ENCODE measurements at regions not wholly inside any gene's neighbourhood (a gene's known extent, or its start where the extent isn't known, plus 50 kb on each side); places are given as distances from the start of the nearest gene placed in this dataset.

DNA sequence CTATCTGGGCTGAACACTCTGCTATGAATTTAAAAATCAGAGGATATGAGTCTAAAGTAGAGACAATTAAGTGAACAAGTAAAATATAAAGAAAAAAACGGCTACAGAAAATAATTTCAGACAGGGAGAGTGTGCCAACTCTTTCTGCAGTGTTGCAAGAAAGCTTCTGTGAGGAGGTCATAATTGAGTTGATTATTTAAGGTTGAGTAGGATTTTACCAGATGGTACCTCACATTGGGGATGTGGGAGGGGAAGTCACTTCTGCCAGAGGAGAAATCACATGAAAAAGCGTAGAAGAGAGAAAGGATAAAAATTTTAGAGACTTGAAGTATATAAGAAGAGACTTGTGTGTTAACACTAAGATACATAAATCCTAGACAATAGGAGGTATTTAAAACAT, 238.0 kb upstream of the NCAM2 start:
- no peaks in the 10 kb centered on the region for H3K4me1 ChIP-seq (ENCODE audit: control insufficient read depth, insufficient read depth, low read length)
- no peaks in the 10 kb centered on the region for H3K9me3 ChIP-seq (ENCODE audit: control insufficient read depth, low read length)
- Mint-ChIP-seq H3K27ac (no peak overlapping the region), H3K4me3 (no peak overlapping the region), H3K9me3 (peaks cover 1% of the 10 kb centered on the region), H3K27me3 (ENCODE audit: insufficient read depth) (no peaks in the 10 kb centered on the region), H3K4me1 (no peaks in the 10 kb centered on the region), H3K36me3 (ENCODE audit: low read depth) (no peaks in the 10 kb centered on the region)
- DNase-seq: no peak
- no peaks in the 10 kb centered on the region for H3K36me3 ChIP-seq (ENCODE audit: control insufficient read depth, insufficient read depth, low read length)
- TF ChIP-seq, protein P1, sequence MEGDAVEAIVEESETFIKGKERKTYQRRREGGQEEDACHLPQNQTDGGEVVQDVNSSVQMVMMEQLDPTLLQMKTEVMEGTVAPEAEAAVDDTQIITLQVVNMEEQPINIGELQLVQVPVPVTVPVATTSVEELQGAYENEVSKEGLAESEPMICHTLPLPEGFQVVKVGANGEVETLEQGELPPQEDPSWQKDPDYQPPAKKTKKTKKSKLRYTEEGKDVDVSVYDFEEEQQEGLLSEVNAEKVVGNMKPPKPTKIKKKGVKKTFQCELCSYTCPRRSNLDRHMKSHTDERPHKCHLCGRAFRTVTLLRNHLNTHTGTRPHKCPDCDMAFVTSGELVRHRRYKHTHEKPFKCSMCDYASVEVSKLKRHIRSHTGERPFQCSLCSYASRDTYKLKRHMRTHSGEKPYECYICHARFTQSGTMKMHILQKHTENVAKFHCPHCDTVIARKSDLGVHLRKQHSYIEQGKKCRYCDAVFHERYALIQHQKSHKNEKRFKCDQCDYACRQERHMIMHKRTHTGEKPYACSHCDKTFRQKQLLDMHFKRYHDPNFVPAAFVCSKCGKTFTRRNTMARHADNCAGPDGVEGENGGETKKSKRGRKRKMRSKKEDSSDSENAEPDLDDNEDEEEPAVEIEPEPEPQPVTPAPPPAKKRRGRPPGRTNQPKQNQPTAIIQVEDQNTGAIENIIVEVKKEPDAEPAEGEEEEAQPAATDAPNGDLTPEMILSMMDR (conservative IDR thresholded peaks at IDR 0.05): no peak
- H3K27ac ChIP-seq (ENCODE audit: low read depth, low read length): no peak overlapping the region
- H3K4me3 ChIP-seq (ENCODE audit: low read length): no peak overlapping the region
- 83 to 89% methylated on average over 1 to 2 of the region's 2 CpGs for WGBS, 2 experiments (ENCODE audit: insufficient coverage in 1 of 2, insufficient read length in 1 of 2)
- H3K27me3 ChIP-seq (ENCODE audit: control insufficient read depth, insufficient read depth, low read length, poor library complexity, severe bottlenecking): no peaks in the 10 kb centered on the region
- H3K9ac ChIP-seq (ENCODE audit: extremely low read depth, low read length, poor library complexity, severe bottlenecking): no peak overlapping the region

DNA sequence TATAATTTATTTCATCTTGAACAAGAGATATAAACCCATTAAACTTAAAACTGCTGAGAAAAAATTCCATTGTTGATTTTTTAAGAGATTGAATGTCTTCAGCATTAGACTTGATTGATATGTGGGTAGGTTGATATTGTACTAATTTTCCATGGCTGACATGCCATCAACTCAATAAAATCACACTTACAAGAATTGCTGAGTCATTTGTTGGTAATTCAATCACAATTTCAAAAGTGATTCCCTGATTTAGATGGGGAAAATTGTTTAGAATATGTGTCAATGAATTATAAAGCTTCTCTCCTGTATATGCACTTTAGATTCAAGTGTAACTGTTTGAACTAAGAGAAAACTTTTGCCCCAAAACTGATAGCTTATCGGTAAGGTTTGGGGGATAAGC, 223.5 kb upstream of the NCAM2 start:
- Histone ChIP-seq H3K27me3 (ENCODE audit: control insufficient read depth, insufficient read depth, low read length, poor library complexity, severe bottlenecking) (no peaks in the 10 kb centered on the region), H3K4me3 (ENCODE audit: low read length) (no peak overlapping the region), H3K9me3 (ENCODE audit: control insufficient read depth, low read length) (peaks cover 17% of the 10 kb centered on the region), H3K9ac (ENCODE audit: extremely low read depth, low read length, poor library complexity, severe bottlenecking) (no peak overlapping the region), H3K4me1 (ENCODE audit: control insufficient read depth, insufficient read depth, low read length) (no peaks in the 10 kb centered on the region), H3K36me3 (ENCODE audit: control insufficient read depth, insufficient read depth, low read length) (no peaks in the 10 kb centered on the region), H3K27ac (ENCODE audit: low read depth, low read length) (no peak overlapping the region)
- Mint-ChIP-seq H3K27me3 (ENCODE audit: insufficient read depth) (no peaks in the 10 kb centered on the region), H3K27ac (no peak overlapping the region), H3K4me1 (no peaks in the 10 kb centered on the region), H3K4me3 (no peak overlapping the region), H3K36me3 (ENCODE audit: low read depth) (no peaks in the 10 kb centered on the region), H3K9me3 (peaks cover 31% of the 10 kb centered on the region)
- WGBS, 2 experiments (ENCODE audit: insufficient coverage in 1 of 2, insufficient read length in 1 of 2): 100% methylated on average over 1 of the region's 1 CpG
- no peak for DNase-seq
- TF ChIP-seq, protein P1 (conservative IDR thresholded peaks at IDR 0.05): no peak

DNA sequence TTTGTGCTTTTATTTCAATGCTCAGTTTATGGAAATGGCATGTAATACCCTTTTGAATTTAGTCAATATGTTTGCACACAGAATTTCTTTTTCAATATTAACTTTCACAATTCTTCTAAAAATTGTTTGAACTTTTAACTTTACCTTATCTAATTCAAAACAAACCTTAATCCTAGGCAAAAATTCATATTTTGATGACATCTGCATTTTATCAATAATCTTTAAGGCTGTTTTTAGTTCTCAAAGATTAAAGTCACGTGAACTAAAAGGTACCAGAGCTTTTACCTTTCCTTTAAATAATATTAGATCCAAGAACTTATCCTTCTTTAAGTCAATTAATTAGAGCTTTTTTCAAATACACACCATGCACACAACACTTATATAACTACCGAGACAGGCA, 218.9 kb upstream of the NCAM2 start:
- H3K27me3 Mint-ChIP-seq (ENCODE audit: insufficient read depth): no peaks in the 10 kb centered on the region
- Histone ChIP-seq H3K4me3 (ENCODE audit: low read length) (no peak overlapping the region), H3K9me3 (ENCODE audit: control insufficient read depth, low read length) (peaks cover 23% of the 10 kb centered on the region), H3K27me3 (ENCODE audit: control insufficient read depth, insufficient read depth, low read length, poor library complexity, severe bottlenecking) (no peaks in the 10 kb centered on the region), H3K36me3 (ENCODE audit: control insufficient read depth, insufficient read depth, low read length) (no peaks in the 10 kb centered on the region), H3K27ac (ENCODE audit: low read depth, low read length) (no peak overlapping the region), H3K9ac (ENCODE audit: extremely low read depth, low read length, poor library complexity, severe bottlenecking) (no peak overlapping the region), H3K4me1 (ENCODE audit: control insufficient read depth, insufficient read depth, low read length) (no peaks in the 10 kb centered on the region)
- no peak overlapping the region for H3K27ac Mint-ChIP-seq
- H3K4me1 Mint-ChIP-seq: no peaks in the 10 kb centered on the region
- 0 to 42% methylated on average over 1 to 2 of the region's 2 CpGs for WGBS, 2 experiments (ENCODE audit: insufficient coverage in 1 of 2, insufficient read length in 1 of 2)
- H3K4me3 Mint-ChIP-seq: no peak overlapping the region
- H3K9me3 Mint-ChIP-seq: peaks cover 48% of the 10 kb centered on the region
- H3K36me3 Mint-ChIP-seq (ENCODE audit: low read depth): peaks cover 9% of the 10 kb centered on the region
- no peak for DNase-seq
- TF ChIP-seq, protein P1 (conservative IDR thresholded peaks at IDR 0.05): no peak

All from endodermal cell (in vitro differentiated cells).